ENCODE measurements at regions not wholly inside any gene's neighbourhood (a gene's known extent, or its start where the extent isn't known, plus 50 kb on each side); places are given as distances from the start of the nearest gene placed in this dataset.

- TF ChIP-seq CTCF (IDR thresholded peaks at IDR 0.05 in 4 of 5, conservative IDR thresholded peaks at IDR 0.05 in 1 of 5) (no peak), POLR2A (IDR thresholded peaks at IDR 0.05) (no peak)
Observed at GRCh38 chr2:187971893-187972292, 319.8 kb upstream of the GULP1 start.

Data from gastrocnemius medialis (tissue), 4 donors.